IPS-NIHi11 (cell line): ENCODE measurements at regions not wholly inside any gene's neighbourhood (a gene's known extent, or its start where the extent isn't known, plus 50 kb on each side); places are given as distances from the start of the nearest gene placed in this dataset.
"Not testable (repeated sequence)": the region's sequence is repeated elsewhere in the genome, so short reads cannot be mapped to it uniquely, and the experiment has no call there.

Source experiments
- DNase-seq: peaks from one replicate; pipeline ENCODE4 v3.0.0; 2012; ENCODE audit warnings: mixed read lengths, low spot score

- DNase-seq: no peak
These were observed 91.0 kb upstream of the FAM20C start for GRCh38 chr7:101146-102046.

DNA sequence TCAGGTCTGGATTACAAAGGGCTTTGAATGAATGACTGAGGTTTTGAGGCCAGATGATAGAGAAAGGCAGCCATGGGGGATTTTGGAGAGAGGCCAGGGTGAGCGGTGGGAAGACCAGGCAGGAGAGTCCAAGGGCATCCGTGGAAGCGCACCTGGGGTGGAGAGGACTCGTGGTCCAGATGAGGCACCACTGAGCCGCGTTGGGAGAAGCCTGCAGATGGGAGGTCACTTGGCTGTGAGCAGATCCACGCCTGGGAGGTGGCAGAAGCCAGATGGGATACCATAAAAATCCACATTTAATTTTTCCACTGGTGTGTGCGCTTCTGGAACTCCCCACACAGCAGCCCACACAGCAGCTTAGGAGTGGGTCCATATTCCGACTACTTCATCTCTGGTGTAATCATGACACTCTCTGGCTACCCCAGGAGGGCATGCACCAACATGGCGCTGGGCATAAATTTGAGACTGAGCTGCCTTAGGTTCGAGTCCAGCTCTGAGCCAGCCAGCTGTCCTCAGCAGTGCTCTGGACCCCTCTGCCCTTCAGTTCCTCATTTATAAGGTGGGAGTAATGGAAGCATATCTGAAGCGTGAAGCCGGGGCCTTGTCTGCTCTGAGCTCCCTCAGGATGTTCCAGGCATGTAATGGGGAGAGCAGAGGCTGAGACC lies 90.2 kb upstream of the FAM20C start:
- no peak for DNase-seq

DNA sequence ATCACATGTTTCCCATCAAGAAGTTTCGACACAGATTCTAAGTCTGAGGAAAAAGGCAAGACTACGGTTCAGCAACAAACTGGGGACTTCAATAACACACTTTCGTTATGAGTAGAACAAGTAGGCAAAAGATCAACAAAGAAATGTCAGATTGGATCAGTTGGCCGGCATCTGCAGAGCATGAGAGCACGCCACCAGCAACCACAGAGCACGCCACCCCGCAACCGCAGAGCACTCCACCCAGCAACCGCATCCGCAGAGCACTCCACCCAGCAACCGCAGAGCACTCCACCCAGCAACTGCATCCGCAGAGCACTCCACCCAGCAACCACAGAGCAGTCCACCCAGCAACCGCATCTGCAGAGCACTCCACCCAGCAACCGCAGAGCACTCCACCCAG lies 89.7 kb upstream of the FAM20C start:
- no peak for DNase-seq

DNA sequence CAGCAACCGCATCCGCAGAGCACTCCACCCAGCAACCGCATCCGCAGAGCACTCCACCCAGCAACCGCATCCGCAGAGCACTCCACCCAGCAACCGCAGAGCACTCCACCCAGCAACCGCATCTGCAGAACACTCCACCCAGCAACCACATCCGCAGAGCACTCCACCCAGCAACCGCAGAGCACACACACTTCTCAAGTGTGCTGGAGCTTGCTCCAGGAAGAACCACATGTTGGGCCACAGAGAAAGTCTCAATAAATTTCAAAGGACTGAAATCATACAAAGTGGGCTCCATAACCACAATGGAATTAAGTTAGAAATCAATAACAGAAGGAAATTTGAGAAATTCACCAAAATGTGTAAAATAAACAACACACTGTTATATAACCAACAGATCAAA lies 88.4 kb upstream of the FAM20C start:
- DNase-seq: not testable (repeated sequence)

DNA sequence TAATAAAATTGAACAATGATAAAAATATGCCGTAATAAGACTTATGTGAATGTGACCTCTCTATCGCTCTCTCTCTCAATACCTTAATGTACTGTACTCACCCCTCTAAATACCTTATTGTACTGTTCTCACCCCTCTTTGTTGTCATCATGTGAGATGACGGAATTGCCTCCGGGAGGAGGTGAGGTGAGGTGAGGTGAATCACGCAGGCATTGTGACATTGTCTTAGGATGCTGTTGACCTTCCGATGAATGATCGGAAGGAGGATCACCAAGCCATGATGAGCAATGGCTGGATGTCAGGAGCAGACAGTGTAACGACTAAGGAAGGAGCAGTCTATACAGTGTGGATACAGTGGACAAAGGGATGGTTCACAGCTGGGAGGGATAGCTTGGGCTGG lies 87.4 kb upstream of the FAM20C start:
- no peak for DNase-seq

- DNase-seq: no peak
These were observed 86.0 kb upstream of the FAM20C start for GRCh38 chr7:106356-106755.

- DNase-seq: no peak
These were observed 85.1 kb upstream of the FAM20C start for GRCh38 chr7:107233-107632.

GRCh38 chr7:107907-108306 lies 84.5 kb upstream of the FAM20C start:
- no peak for DNase-seq

DNA sequence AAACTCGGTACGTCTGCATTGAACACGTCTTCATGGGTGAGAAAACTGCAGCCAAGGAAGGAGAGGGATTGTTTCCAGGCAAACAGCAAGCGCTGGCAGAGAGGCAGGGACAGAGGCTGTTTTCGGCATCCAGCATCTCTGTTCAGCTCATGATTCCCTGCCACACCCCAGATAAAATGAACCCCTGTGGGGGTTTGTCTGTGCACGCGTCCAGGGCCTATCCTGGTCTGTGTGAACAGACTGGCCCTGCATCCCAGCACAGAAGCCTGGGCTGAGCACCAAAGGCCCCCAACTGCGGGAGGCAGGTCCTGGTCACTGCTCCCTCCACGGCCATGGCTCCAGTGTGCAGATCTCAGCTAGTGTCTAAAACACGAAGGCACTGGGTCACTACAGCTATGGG lies 83.3 kb upstream of the FAM20C start:
- DNase-seq: no peak

- no peak for DNase-seq
These were observed 82.3 kb upstream of the FAM20C start for GRCh38 chr7:109898-110556.

DNA sequence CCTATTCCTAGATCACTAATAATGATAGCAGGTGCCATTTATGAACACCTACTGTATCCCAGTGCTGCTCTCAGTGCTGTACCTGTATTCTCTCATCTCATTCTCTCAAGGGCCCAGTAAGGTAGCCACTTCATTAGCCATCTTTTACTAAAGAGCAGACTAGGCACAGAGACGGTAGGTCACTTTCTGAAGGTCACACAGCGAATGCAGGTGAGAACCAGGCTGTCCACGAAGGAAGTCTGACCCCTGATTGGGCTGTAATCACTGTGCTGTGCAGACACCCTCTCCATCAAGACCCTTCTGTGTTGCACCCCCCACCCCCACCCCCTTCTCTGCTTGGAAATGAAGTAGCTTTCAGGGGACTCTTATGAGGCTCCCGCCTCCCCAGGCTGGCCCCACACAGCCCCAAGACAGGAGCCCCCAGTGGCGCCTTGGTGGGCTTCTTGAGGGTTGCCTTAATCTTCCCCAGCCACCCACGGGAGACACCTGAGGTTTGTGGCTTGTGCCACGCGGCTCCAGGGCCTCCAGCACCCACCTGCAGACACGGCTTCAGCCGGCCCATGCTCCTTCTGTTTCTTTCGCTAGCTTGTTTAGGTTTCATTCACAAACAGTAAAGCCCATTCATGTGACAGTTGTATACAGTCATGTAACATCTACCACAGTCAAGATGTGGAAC lies 81.7 kb upstream of the FAM20C start:
- no peak for DNase-seq

GRCh38 chr7:111591-111990 lies 80.8 kb upstream of the FAM20C start:
- DNase-seq: no peak

DNA sequence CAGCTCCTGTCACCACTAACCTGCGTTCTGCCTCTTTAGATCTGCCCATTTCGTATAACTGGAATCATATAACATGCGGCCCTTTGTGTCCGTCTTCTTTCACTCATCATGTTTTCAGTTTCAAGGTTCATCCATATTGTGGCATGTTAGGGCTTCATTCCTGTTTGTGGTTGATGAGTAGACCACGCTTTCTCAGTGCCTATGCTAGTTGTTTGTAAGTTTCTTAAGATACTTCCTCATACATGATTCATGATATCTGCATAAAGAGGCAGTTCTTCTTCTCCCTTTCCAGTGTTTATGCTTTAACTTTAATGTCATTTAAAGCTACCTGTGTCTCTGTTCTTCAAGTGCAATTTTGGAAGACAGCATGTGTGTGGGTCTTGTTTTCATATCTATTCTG lies 79.5 kb upstream of the FAM20C start:
- DNase-seq: no peak

GRCh38 chr7:115274-115911 lies 77.0 kb upstream of the FAM20C start:
- no peak for DNase-seq

DNA sequence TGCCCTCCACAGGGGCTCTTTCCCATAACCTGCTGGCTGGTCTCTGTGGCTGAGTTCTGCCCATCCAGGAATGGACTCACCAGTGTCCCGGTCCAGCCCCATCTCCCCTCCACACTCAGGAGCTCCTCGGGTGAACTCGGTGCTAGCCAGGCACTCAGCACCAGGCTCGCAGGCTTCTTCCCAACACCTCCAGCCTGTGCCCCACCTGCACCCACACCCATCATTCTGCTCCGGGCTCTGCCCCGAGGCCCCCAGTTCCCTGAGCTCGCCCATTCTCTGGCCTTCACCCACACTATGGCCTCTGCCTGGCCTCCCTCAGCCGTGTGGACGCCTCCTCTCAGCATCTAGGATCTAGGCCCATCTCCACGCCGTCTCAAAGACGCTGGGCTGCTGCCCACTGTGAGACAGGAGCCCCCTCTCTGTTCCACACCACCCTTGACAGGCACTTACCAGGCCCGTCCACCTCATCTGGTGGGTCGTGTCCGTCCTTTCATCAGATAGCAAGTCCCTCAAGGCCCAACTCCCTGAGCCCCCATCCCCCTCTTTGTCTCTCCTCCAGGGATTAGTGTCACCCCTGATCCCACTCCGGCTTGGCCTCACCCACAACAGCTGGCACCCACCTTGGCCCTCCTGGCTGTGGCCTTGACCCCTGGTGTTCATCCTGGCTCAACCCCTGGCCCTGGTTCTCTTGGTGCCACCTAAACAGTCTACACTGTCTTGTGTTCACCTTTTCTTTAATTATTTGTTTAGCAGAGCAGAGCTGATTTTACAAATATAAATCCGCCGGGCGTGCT lies 76.0 kb upstream of the FAM20C start:
- DNase-seq: no peak

GRCh38 chr7:117836-118614 lies 74.3 kb upstream of the FAM20C start:
- DNase-seq: no peak

DNA sequence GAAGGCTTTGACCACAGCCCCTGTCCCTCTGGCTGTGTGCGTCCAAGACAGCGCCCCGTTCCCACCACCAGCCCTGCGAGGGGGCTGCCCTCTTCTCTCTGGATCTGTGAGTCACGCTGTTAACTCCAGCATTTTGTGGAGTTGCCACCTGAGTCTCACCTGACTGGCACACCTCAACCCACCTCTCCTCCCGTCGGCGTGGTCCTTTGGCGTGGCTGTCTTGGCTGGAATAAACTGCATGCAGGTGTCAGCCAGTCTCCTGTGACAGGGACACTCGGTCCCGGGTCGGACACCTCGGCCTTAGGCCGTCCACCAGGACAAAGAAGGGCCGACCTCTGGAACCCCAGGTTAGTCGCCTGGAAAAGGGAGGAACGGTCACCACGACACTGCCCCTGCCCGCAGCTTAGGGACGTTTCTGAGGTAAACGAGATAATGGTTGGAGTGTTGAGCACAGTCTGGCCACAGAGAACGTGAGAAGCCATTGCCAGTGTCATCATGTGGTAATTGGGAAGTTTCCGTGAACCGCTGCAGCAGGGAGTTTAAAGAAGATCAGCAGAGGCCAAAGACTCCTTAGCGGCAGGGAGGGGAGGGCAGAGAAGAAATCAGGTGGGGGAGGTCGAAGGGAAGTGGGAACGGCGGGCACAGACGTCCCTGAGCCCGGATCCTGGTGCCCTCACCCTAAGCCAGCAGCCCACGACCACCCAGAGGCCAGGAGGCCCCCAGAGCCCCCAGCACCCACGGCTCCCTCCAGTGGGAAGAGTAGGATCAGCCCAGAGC lies 73.6 kb upstream of the FAM20C start:
- DNase-seq: no peak

DNA sequence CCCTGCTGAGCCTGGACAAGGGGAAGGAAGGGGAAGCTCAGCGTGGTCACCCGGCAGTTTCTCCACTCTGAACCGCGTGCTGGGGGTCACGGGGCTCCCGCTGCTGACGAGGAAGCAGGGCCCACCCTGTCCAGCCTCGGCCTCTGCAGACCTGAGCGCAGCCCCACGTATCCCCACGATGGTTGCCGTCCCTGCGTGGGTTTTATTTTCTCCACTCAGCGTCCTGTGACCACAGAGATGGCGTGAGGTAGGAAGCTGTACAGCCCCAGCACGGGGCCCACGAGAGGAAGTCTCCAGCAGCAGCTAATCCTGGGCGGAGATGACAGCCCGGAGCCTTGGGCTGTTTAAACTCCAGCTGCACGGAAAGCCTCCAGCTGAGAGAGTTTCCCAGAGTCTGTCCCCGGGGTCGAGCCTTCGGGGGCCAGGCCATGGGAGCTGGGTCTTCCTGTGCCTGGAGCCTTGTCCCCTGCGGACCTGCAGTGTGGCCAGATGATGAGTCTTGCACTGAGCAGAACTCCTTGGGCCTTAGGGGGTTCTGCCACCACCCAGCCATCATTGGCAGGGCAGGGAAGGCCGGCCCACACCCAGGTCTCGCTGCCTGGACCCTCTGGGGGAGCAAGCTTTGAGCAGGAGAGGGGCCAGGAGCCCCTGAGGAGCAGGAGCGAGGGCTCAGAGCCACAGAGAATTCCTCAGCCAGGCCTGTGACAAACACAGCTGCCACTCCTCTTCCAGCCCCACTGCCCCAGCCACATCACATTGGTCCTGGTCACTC lies 72.8 kb upstream of the FAM20C start:
- DNase-seq: no peak
